Activated T-cell treated with anti-CD3 and anti-CD28 coated beads for 48 hours (primary cell): ENCODE measurements at regions not wholly inside any gene's neighbourhood (a gene's known extent, or its start where the extent isn't known, plus 50 kb on each side); places are given as distances from the start of the nearest gene placed in this dataset.

Source experiments
- DNase-seq: peaks from one replicate; pipeline ENCODE4 v3.0.0-alpha.2; 2020; ENCODE audit warnings: low read depth

DNA sequence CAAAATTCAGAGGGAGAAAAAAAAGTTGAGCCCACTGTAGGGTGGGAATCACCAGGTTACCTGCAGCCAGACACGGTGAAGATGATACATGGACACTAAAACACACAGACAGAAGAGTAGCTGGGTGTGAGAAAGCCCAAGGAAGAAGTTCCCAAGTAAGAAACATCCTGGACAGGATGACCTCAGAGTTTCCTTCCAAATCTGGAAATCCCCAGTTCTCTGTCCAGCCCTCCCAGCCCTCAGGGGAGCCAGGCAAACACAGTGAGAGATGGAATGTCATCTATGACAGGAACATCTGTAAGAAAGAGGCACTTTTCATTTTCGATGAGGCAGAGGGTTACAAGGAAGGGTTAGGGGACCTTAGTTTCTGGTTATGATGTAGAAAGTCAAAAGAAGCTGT lies 125.1 kb upstream of the LYZL1 start:
- DNase-seq = no peak

- no peak for DNase-seq
These were observed 122.2 kb upstream of the LYZL1 start for GRCh38 chr10:29166713-29167112.

DNA sequence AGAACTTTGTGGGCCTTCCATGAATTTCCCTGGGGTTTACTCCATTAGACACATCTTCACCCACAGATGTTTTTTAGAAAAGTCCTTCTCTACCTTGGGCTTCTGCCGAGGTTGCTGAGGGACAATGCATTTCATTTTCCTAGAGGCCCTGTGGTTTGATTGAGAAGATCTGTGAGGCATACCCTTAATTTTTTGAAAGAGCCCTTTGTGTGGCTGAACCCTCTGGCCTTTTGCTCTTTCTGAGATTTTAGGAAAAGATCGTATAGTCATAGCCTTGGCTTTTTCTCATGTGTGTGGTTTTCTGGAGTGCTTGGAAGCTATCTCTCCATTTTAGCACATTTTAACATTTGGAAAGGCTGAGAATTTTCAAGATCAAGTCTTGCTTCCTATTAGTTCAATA lies 119.8 kb upstream of the LYZL1 start:
- DNase-seq = no peak

DNA sequence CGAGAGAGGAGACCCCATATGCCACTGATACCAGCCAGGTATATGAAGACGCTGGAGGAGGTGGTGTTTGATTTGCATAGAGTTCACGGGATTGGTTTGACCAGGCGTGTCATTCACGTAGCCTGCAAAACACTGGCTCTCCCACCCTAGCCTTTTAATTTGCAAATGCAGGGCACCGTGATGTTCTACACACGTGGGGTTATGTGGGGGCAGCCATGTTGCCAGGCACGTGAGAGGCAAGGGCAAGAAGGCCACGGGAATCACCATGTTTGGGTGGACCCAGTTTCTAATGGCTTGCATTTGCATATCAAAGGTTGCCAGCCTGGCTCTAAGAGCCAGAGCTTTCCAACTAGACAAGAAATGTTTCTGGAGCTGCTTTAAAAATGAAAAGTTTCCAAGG lies 117.2 kb upstream of the LYZL1 start:
- DNase-seq = no peak

GRCh38 chr10:29174389-29174788 lies 114.5 kb upstream of the LYZL1 start:
- DNase-seq = no peak

- no peak for DNase-seq
These were observed 111.7 kb upstream of the LYZL1 start for GRCh38 chr10:29176845-29177832.

DNA sequence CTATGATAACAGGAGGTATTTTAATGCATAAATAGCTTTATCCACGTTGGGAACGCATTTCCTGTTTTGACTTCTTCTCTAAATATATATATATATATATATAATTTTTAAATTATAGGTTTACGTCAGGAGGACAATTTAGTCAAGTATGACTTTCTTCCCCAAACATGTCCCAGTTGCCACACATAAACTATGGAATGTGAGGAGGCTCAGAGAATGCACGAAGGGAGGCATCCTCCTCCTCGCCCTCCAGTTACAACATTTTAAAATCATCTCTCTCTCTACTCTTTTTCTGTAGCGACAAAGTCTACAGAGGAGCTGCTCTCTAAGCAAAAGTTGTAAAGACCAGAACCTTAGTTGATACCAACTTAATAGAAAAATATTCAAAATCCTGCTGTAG lies 106.9 kb upstream of the LYZL1 start:
- DNase-seq = no peak

DNA sequence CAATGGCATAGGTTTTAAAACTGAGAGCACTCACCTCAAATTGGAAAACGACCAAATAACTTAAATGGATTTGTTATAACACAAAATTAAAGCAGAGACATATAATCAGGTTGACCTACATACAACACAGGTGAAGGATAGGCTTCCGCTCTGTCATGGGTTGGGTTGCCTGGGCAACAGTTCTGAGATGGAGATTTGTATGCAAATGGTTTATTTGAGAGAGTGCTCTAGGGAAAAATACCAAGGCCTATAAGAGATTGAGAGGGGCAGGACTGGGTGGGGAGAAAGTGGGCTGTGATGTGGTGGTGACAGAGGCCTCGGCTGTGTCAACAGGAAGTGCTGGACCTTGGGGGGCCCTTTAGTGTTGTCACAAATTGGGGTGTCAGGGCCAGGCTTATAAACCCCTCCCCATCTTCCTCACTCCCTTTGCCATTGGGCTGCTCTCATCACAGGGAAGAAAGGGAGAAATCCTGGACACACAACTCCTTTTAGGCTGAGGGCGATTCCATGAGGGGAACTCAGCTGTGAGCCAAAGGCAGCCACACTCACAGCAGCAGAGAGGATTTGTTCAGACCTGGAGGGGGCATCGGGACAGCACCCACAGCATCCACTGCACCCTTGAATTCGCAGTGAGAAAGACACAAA lies 105.4 kb upstream of the LYZL1 start:
- DNase-seq = no peak

DNA sequence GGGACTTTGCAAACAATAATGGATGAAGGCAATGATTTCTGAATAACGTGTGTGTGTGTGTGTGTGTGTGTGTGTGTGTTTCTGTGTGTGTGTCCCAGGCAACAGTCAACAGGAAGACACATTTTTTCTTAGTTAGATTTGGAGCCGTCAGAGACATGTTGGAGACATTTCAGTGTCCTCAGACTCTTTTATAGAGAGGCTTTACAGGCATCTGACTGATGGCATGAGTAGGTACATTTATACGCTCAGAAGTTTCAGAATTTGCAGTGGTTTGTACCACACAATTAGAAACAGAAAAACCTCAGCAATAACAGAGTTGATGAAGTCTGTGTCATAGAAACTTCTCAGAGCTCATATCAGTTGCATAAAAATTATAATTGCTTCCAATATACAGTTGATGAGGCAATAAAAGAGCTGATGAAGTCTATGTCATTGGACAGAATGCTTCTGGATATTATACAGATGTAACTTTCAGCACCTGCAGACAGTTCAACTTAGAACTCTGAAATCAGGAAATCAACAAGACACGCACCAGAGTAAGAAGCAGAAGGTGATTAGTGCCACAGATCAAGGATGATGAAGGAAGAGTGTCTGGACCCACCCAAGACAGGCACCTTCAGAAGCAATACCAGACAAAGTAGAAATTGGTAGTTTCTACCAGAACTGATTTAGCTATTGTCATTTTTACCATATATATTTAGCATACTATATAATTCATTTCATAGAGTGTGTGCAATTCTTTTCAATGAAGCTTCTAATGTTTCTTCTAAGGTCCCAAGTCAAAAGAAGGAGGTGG lies 104.5 kb upstream of the LYZL1 start:
- DNase-seq = no peak

DNA sequence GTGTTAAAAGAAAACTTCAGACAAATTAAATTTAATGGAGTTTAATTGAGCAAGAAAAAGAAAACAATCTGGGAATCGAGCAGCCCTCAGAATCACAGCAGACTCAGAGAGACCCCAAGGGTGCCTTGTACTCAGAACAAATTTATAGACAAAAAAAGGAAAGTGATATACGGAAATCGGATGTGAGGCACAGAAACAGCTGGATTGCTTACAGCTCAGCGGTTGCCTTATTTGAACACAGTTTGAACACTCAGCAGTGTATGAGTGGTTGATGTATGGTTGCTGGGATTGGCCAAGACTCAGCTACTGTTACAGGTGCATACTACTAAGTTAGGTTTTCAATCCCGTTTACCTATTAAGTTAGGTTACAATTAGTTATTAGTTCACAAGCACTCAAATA lies 103.8 kb upstream of the LYZL1 start:
- no peak for DNase-seq

DNA sequence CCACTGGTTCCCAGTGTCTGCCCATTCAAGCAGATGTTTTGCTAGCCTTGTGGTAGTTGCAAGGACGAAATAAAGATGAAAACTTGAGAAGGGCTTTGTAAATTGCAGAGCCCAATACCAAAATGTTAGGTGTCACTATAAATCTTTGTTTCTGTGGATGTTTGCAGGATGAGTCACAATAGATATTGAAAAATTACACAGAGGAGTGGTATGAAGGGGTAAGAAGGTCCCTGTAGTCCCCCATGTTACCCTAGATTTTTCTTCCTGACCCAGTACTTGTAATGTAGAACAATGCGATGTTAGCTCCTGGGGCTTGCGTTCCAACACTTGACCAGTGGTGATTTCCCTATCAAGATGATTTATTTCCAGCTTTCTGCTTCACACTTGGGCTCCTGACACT lies 102.6 kb upstream of the LYZL1 start:
- DNase-seq = no peak

DNA sequence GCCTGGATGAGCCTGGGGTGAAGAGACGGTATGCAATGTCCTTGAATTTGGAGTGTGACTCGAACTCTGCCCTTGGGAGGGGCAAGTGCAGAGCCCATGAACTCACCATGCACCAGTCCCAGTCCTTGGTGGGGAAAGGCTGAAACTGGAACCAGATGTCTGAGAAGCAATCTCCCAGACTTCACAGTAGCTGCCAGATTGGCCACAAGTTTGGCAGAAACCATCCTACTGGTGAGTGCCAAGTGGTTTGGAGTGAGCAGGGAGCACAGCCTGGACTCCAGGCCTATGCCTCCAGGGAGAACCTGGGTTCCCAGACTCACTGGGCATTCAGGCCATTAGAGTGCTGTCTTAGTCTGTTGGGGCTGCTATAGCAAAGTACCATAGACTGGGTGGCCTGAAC lies 99.6 kb upstream of the LYZL1 start:
- DNase-seq = no peak

GRCh38 chr10:29191674-29192073 lies 97.2 kb upstream of the LYZL1 start:
- no peak for DNase-seq

DNA sequence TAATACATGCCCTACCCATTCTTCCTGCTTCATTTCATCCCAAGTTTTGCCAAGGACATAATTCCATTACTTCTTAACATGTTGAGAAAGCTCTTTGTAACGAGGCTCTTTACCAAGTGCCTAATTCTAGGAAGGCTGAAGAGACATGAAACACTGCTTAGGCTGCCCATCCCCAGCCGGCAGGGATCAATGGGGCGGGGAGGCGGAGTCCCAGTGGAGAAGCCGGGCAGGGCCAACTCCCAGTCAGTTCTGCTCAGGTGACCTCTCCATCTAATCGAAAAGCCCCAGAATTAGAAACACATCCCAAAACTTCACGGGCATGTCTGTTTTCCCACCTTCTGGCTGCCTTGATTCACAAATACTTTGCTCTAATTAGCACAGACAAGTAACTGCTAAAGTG lies 89.5 kb upstream of the LYZL1 start:
- DNase-seq = no peak

DNA sequence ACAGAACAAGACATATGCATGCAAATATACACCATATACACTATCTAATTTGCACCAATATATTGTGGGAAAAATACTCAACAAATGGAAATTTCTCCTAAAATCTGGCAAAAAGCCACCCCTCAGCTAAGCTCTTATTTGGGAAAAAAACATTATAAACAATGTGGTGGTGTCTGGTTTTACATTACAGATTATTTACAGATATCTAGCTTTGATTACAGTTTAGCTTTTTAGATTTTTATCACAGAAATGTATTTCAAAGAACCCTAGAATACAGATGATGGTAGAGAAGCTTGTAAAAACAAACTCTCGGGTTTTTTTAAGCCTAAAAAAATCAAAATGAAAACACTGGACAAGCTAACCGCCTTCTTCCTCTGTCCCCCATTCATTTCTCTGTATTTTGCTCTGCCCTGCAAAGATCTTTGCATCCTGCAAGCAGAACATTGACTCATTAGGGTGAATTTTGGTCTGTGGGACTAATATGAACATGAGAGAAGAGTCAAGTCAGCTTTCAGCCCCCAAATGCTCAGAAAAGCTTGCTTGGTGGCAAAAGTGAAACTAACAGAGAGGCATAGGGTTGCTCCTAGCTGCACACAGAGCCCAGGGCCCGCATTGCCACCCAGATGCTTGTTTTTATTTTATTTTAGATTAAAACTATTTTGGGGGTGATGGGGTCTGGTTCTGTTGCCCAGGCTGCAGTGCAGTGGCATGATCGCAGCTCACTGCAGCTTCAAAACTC lies 88.8 kb upstream of the LYZL1 start:
- DNase-seq = no peak

DNA sequence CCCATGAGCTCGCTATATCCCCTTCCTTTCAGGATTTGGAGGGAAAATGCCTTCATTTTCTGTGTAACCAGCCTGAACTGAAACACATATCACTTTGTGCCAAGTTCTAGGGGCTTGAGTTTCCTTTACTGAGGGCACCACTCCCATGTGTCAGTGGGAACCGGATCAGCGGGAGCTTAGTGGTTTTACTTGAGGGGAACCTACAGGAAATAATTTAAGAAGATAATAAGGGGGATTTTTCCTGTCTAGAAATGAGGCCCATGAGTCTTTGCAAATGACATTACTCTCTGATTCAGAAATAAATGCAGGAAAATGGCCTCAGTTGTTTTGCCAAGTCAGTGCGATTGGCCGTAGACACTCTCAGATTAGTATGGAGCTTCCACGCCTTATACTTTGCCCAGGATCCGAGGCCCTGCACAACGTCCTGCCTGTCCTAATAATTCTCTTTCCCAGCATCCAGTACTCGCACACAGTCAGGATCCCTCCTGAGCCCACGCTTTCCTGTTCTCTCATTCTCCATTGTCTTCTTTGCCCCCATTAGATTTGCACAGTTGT lies 86.4 kb upstream of the LYZL1 start:
- DNase-seq = no peak

GRCh38 chr10:29203432-29203831 lies 85.4 kb upstream of the LYZL1 start:
- DNase-seq = no peak

- DNase-seq = no peak
These were observed 84.6 kb upstream of the LYZL1 start for GRCh38 chr10:29204070-29204800.

GRCh38 chr10:29205787-29206186 lies 83.1 kb upstream of the LYZL1 start:
- DNase-seq = no peak

DNA sequence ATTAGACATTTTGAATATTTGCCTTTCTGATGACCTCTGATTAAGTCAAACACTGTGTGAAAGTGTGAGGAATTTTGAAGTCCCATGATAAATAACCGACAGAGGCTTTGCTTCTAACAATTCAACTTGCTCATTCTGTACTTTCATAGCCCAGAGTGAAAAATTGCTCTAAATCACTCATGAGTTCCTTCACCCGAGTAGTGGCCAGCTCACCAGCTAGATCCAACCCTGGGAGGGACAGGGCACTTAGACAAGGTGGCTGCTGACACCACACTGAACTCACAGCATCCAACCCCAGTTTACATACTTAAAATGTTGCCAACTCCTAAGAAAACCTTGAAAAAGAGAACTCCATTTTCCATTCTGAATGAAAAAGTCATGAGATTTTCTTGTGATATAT lies 80.0 kb upstream of the LYZL1 start:
- DNase-seq = no peak

GRCh38 chr10:29209830-29210229 lies 79.0 kb upstream of the LYZL1 start:
- no peak for DNase-seq
